ENCODE measurements at regions not wholly inside any gene's neighbourhood (a gene's known extent, or its start where the extent isn't known, plus 50 kb on each side); places are given as distances from the start of the nearest gene placed in this dataset.

DNA sequence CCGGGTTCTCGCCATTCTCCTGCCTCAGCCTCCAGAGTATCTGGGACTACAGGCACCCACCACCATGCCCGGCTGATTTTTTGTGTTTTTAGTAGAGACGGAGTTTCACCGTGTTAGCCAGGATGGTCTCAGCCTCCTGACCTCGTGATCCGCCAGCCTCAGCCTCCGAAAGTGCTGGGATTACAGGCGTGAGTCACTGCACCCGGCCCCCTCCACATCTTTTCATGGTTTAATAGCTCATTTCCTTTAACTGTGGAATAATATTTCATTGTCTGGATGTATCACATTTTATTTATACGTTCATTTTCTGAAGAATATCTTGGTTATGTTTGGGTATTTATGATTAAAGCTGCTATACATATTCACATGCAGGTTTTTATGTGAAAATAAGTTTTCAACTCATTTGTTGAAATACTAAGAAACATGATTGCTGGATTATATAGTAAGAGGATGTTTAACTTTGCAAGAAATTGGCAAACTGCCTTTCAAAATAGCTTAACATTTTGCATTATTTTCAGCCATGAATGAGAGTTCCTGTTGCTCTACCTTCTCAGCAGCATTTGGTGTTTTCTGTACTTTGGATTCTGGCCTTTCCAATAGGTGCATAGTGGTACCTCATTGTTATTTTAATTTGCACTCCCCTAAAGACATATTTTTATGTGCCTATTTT is 591.9 kb downstream of the TECRL start:
- H3K4me3 Mint-ChIP-seq = no peak overlapping the region

More for the DNA sequence above, 591.9 kb downstream of the TECRL start:
- no peak overlapping the region for H3K9ac ChIP-seq (ENCODE audit: extremely low read depth, insufficient read length, low read length)
- WGBS (ENCODE audit: extremely low coverage, insufficient read length, low lambda C conversion rate) = no CpG with 5 or more reads among the region's 11 CpGs
- H4K5ac ChIP-seq (ENCODE audit: insufficient read length, low read depth, low read length) = no peak overlapping the region
- H3K18ac ChIP-seq (ENCODE audit: insufficient read length, low read depth, low read length) = no peak overlapping the region
- H2AK5ac ChIP-seq (ENCODE audit: insufficient read length, low read length) = no peak overlapping the region
- no peaks in the 10 kb centered on the region for H4K20me1 ChIP-seq (ENCODE audit: control insufficient read depth, insufficient read depth, insufficient read length)
- Mint-ChIP-seq H3K9me3 (peaks cover 0 to 2% of the 10 kb centered on the region in 2 experiments; a peak in 4 of 5 replicates), H3K4me1 (no peaks in the 10 kb centered on the region), H3K27ac (no peak overlapping the region), H3K36me3 (ENCODE audit: insufficient read depth in 1 of 3, low read depth in 3 of 3) (0 out of 7 replicates have a peak, but pooled peaks cover 0 to 2% (median 0%) of the 10 kb centered on the region in 3 experiments), H3K27me3 (ENCODE audit: low read depth) (no peaks in the 10 kb centered on the region)
- H2BK15ac ChIP-seq (ENCODE audit: low read depth, low read length) = no peak overlapping the region
- H4K8ac ChIP-seq (replicated peaks; ENCODE audit: insufficient read length, low read depth, low read length) = no peak overlapping the region
- H3K23me2 ChIP-seq (ENCODE audit: insufficient read length, low read depth, low read length, poor library complexity, severe bottlenecking) = no peaks in the 10 kb centered on the region
- no peak overlapping the region for H3K14ac ChIP-seq (ENCODE audit: insufficient read depth, low read length)
- H3K27me3 ChIP-seq (ENCODE audit: insufficient read depth, low read length) = no peaks in the 10 kb centered on the region
- no peaks in the 10 kb centered on the region for H3K4me1 ChIP-seq (ENCODE audit: insufficient read depth, low read length)
- no peak overlapping the region for H3K4me2 ChIP-seq (ENCODE audit: insufficient read depth, insufficient read length, low read length)
- H2BK5ac ChIP-seq (ENCODE audit: insufficient read length, low read length) = no peak overlapping the region
- no peak for DNase-seq
- no peak overlapping the region for H2AFZ ChIP-seq (ENCODE audit: low read length)
- no peak overlapping the region for H4K91ac ChIP-seq (ENCODE audit: insufficient read length, low read depth, low read length)
- no peak overlapping the region for H2BK12ac ChIP-seq (ENCODE audit: insufficient read length, low read depth, low read length)
- TF ChIP-seq, protein P1, sequence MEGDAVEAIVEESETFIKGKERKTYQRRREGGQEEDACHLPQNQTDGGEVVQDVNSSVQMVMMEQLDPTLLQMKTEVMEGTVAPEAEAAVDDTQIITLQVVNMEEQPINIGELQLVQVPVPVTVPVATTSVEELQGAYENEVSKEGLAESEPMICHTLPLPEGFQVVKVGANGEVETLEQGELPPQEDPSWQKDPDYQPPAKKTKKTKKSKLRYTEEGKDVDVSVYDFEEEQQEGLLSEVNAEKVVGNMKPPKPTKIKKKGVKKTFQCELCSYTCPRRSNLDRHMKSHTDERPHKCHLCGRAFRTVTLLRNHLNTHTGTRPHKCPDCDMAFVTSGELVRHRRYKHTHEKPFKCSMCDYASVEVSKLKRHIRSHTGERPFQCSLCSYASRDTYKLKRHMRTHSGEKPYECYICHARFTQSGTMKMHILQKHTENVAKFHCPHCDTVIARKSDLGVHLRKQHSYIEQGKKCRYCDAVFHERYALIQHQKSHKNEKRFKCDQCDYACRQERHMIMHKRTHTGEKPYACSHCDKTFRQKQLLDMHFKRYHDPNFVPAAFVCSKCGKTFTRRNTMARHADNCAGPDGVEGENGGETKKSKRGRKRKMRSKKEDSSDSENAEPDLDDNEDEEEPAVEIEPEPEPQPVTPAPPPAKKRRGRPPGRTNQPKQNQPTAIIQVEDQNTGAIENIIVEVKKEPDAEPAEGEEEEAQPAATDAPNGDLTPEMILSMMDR (conservative IDR thresholded peaks at IDR 0.05) = no peak
- H3K4ac ChIP-seq (ENCODE audit: low read depth, low read length) = no peak overlapping the region
- H3K27ac ChIP-seq (ENCODE audit: insufficient read length, low read depth, low read length) = no peak overlapping the region
- H2BK20ac ChIP-seq (ENCODE audit: low read depth, low read length, poor library complexity, severe bottlenecking) = no peak overlapping the region
- no peaks in the 10 kb centered on the region for H3K79me2 ChIP-seq (ENCODE audit: insufficient read depth, low read length)
- no peak overlapping the region for H3T11ph ChIP-seq (ENCODE audit: low read length)
- no peaks in the 10 kb centered on the region for H3K79me1 ChIP-seq (ENCODE audit: insufficient read depth, low read depth, low read length, poor library complexity, severe bottlenecking)
- H3K56ac ChIP-seq (ENCODE audit: insufficient read length, low read depth, low read length) = no peak overlapping the region
- no peaks in the 10 kb centered on the region for H3K9me3 ChIP-seq (ENCODE audit: control insufficient read depth, low read depth, low read length)
- no peak overlapping the region for H2BK120ac ChIP-seq (ENCODE audit: low read depth, low read length, poor library complexity, severe bottlenecking)
- no peak overlapping the region for H3K23ac ChIP-seq (ENCODE audit: insufficient read length, low read depth, low read length)

Data from H9 (cell line).